Lower lobe of right lung (tissue), 2 donors: ENCODE measurements at regions not wholly inside any gene's neighbourhood (a gene's known extent, or its start where the extent isn't known, plus 50 kb on each side); places are given as distances from the start of the nearest gene placed in this dataset.

Experiments used
- ATAC-seq, 2 donors: fragments of 200-7000 bp; cut with Tn5 transposase; one replicate each; pipeline ENCODE4 v1.9.1; 2020 to 2022; ENCODE audit warnings: mild to moderate bottlenecking in 2 of 2, moderate library complexity in 2 of 2
- DNase-seq: peaks from one replicate; pipeline ENCODE4 v3.0.0-alpha.2; 2020
- H3K27ac ChIP-seq: fragments of 200-600 bp; one replicate; pipeline ENCODE4 v1.8.0; 2022
- H3K27me3 ChIP-seq: fragments of 200-600 bp; one replicate; pipeline ENCODE4 v1.8.0; 2022; ENCODE audit warnings: low read depth
- H3K36me3 ChIP-seq: fragments of 200-600 bp; one replicate; pipeline ENCODE4 v1.8.0; 2022; ENCODE audit warnings: mild to moderate bottlenecking
- H3K4me1 ChIP-seq: fragments of 200-600 bp; one replicate; pipeline ENCODE4 v1.8.0; 2022
- H3K4me3 ChIP-seq: fragments of 200-600 bp; one replicate; pipeline ENCODE4 v1.8.0; 2022; ENCODE audit warnings: mild to moderate bottlenecking
- H3K9me3 ChIP-seq: fragments of 200-600 bp; one replicate; pipeline ENCODE4 v1.8.0; 2022
- CTCF ChIP-seq: fragments of 200-600 bp; IDR thresholded peaks from one replicate; pipeline ENCODE4 v1.8.0; 2022; ENCODE audit warnings: antibody characterized with exemption, mild to moderate bottlenecking
- intact Hi-C: fragments of 100-400 bp; cut with DNase I; formaldehyde crosslinking; loops from one replicate; pipeline ENCODE4 v1.11.0; 2022
- donor health status: DM: no; HTN: yes; CAD: no; lungs with severe emphysema.

- Histone ChIP-seq H3K4me3 (no peak overlapping the region), H3K36me3 (no peaks in the 10 kb centered on the region), H3K27me3 (no peaks in the 10 kb centered on the region), H3K4me1 (no peaks in the 10 kb centered on the region), H3K9me3 (no peaks in the 10 kb centered on the region), H3K27ac (no peak overlapping the region)
- intact Hi-C loops, result no loop called here
- DNase-seq, result no peak
- no peak for TF ChIP-seq CTCF
- ATAC-seq, result no peak
Observed at GRCh38 chr3:105235785-105236184, 130.9 kb upstream of the ALCAM start.

- intact Hi-C loops, result no loop called here
- Histone ChIP-seq H3K36me3 (no peaks in the 10 kb centered on the region), H3K4me3 (no peak overlapping the region), H3K9me3 (no peaks in the 10 kb centered on the region), H3K27me3 (no peaks in the 10 kb centered on the region), H3K27ac (no peak overlapping the region), H3K4me1 (no peaks in the 10 kb centered on the region)
- no peak for DNase-seq
- TF ChIP-seq CTCF, result no peak
- no peak for ATAC-seq
Observed at GRCh38 chr3:105238367-105238766, 128.3 kb upstream of the ALCAM start.

- Histone ChIP-seq H3K9me3 (no peaks in the 10 kb centered on the region), H3K4me1 (no peaks in the 10 kb centered on the region), H3K36me3 (no peaks in the 10 kb centered on the region), H3K27me3 (no peaks in the 10 kb centered on the region), H3K27ac (no peak overlapping the region), H3K4me3 (no peak overlapping the region)
- DNase-seq (no peak), ATAC-seq (no peak)
- no peak for TF ChIP-seq CTCF
- intact Hi-C loops, result no loop called here
Observed at GRCh38 chr3:105243076-105243475, 123.6 kb upstream of the ALCAM start.

- no peak for DNase-seq
- H3K27me3 ChIP-seq, result no peaks in the 10 kb centered on the region
- no peak overlapping the region for H3K4me3 ChIP-seq
- no peak for ATAC-seq
- H3K4me1 ChIP-seq, result no peaks in the 10 kb centered on the region
- no peaks in the 10 kb centered on the region for H3K36me3 ChIP-seq
- no peak overlapping the region for H3K27ac ChIP-seq
- H3K9me3 ChIP-seq, result no peaks in the 10 kb centered on the region
- intact Hi-C loops, result no loop called here
- no peak for TF ChIP-seq CTCF
Observed at GRCh38 chr3:105246536-105246935, 120.2 kb upstream of the ALCAM start.

GRCh38 chr3:105253225-105253624 lies 113.5 kb upstream of the ALCAM start:
- ATAC-seq, result peak in 1 of 2 donors; percentile 80
- no peak overlapping the region for H3K4me3 ChIP-seq
- TF ChIP-seq CTCF, result no peak

GRCh38 chr3:105254154-105254553 lies 112.6 kb upstream of the ALCAM start:
- no peak for DNase-seq
- H3K4me3 ChIP-seq, result no peak overlapping the region
- H3K27ac ChIP-seq, result no peak overlapping the region
- H3K27me3 ChIP-seq, result no peaks in the 10 kb centered on the region
- no peaks in the 10 kb centered on the region for H3K9me3 ChIP-seq
- ATAC-seq, result peak in 1 of 2 donors; percentile 72
- intact Hi-C loops, result no loop called here
- H3K36me3 ChIP-seq, result no peaks in the 10 kb centered on the region
- peaks cover 6% of the 10 kb centered on the region for H3K4me1 ChIP-seq
- TF ChIP-seq CTCF, result no peak

More at GRCh38 chr3:105253225-105253624, 113.5 kb upstream of the ALCAM start:
- Histone ChIP-seq H3K4me1 (peaks cover 6% of the 10 kb centered on the region), H3K36me3 (no peaks in the 10 kb centered on the region), H3K27me3 (no peaks in the 10 kb centered on the region), H3K27ac (no peak overlapping the region), H3K9me3 (no peaks in the 10 kb centered on the region)
- intact Hi-C loops, result no loop called here
- no peak for DNase-seq
